ENCODE measurements at regions not wholly inside any gene's neighbourhood (a gene's known extent, or its start where the extent isn't known, plus 50 kb on each side); places are given as distances from the start of the nearest gene placed in this dataset.

- POLR2A ChIA-PET = no interaction called here
- DNase-seq (ENCODE audit: low read depth, low spot score) = no peak
- no peaks in the 10 kb centered on the region for H3K27me3 ChIP-seq (ENCODE audit: control insufficient read depth, insufficient read depth, low read length)
- no peak overlapping the region for H3K27ac ChIP-seq (ENCODE audit: low read depth, low read length)
- no peak overlapping the region for H3K4me3 ChIP-seq (ENCODE audit: low read depth, low read length)
- H3K9me3 ChIP-seq (ENCODE audit: control insufficient read depth, insufficient read depth, low read length) = no peaks in the 10 kb centered on the region
- CTCF ChIA-PET = no interaction called here
- no peak for TF ChIP-seq CTCF (IDR thresholded peaks at IDR 0.05; ENCODE audit: low read depth, low read length)
These were observed 281.5 kb upstream of the HTR2A start for GRCh38 chr13:47178090-47178950.

GRCh38 chr13:47175172-47175866 is 278.5 kb upstream of the HTR2A start:
- no peak overlapping the region for H3K27ac ChIP-seq (ENCODE audit: low read depth, low read length)
- no peak for TF ChIP-seq CTCF (IDR thresholded peaks at IDR 0.05; ENCODE audit: low read depth, low read length)
- no peak overlapping the region for H3K4me3 ChIP-seq (ENCODE audit: low read depth, low read length)
- ChIA-PET POLR2A (interaction anchor here (0.5 to 0.6 kb wide), 2 partner anchors 142 to 542 kb away, joined by 3 to 5 read pairs; no protein-coding TSS in a partner anchor), CTCF (interaction anchor here (0.6 to 1.5 kb wide), 2 partner anchors 201 to 282 kb away, joined by 3 to 4 read pairs; no protein-coding TSS in a partner anchor)
- peak; percentile 74 for DNase-seq (ENCODE audit: low read depth, low spot score)
- H3K27me3 ChIP-seq (ENCODE audit: control insufficient read depth, insufficient read depth, low read length) = no peaks in the 10 kb centered on the region
- H3K9me3 ChIP-seq (ENCODE audit: control insufficient read depth, insufficient read depth, low read length) = no peaks in the 10 kb centered on the region

GRCh38 chr13:47170971-47171370 is 274.1 kb upstream of the HTR2A start:
- no peak for DNase-seq (ENCODE audit: low read depth, low spot score)
- H3K27me3 ChIP-seq (ENCODE audit: control insufficient read depth, insufficient read depth, low read length) = no peaks in the 10 kb centered on the region
- H3K4me3 ChIP-seq (ENCODE audit: low read depth, low read length) = no peak overlapping the region
- no peak overlapping the region for H3K27ac ChIP-seq (ENCODE audit: low read depth, low read length)
- H3K9me3 ChIP-seq (ENCODE audit: control insufficient read depth, insufficient read depth, low read length) = no peaks in the 10 kb centered on the region
- CTCF ChIA-PET = no interaction called here
- no peak for TF ChIP-seq CTCF (IDR thresholded peaks at IDR 0.05; ENCODE audit: low read depth, low read length)
- POLR2A ChIA-PET = no interaction called here

- ChIA-PET POLR2A (no interaction called here), CTCF (no interaction called here)
- no peaks in the 10 kb centered on the region for H3K9me3 ChIP-seq (ENCODE audit: control insufficient read depth, insufficient read depth, low read length)
- no peak overlapping the region for H3K4me3 ChIP-seq (ENCODE audit: low read depth, low read length)
- TF ChIP-seq CTCF (IDR thresholded peaks at IDR 0.05; ENCODE audit: low read depth, low read length) = no peak
- H3K27ac ChIP-seq (ENCODE audit: low read depth, low read length) = no peak overlapping the region
- no peak for DNase-seq (ENCODE audit: low read depth, low spot score)
- H3K27me3 ChIP-seq (ENCODE audit: control insufficient read depth, insufficient read depth, low read length) = no peaks in the 10 kb centered on the region
These were observed 271.8 kb upstream of the HTR2A start for GRCh38 chr13:47168618-47169017.

- H3K27me3 ChIP-seq (ENCODE audit: control insufficient read depth, insufficient read depth, low read length) = no peaks in the 10 kb centered on the region
- no peaks in the 10 kb centered on the region for H3K9me3 ChIP-seq (ENCODE audit: control insufficient read depth, insufficient read depth, low read length)
- POLR2A ChIA-PET = interaction anchor here (0.7 kb wide), 1 partner anchor 19 kb away, joined by 7 read pairs; no protein-coding TSS in a partner anchor
- no peak overlapping the region for H3K27ac ChIP-seq (ENCODE audit: low read depth, low read length)
- no peak for DNase-seq (ENCODE audit: low read depth, low spot score)
- no peak for TF ChIP-seq CTCF (IDR thresholded peaks at IDR 0.05; ENCODE audit: low read depth, low read length)
- H3K4me3 ChIP-seq (ENCODE audit: low read depth, low read length) = no peak overlapping the region
- CTCF ChIA-PET = interaction anchor here (0.6 to 0.7 kb wide), 2 partner anchors 291 to 337 kb away, joined by 3 to 6 read pairs; no protein-coding TSS in a partner anchor
These were observed 271.2 kb upstream of the HTR2A start for GRCh38 chr13:47168066-47168465.

All from AG04450 (cell line).